ENCODE measurements at regions not wholly inside any gene's neighbourhood (a gene's known extent, or its start where the extent isn't known, plus 50 kb on each side); places are given as distances from the start of the nearest gene placed in this dataset.

DNA sequence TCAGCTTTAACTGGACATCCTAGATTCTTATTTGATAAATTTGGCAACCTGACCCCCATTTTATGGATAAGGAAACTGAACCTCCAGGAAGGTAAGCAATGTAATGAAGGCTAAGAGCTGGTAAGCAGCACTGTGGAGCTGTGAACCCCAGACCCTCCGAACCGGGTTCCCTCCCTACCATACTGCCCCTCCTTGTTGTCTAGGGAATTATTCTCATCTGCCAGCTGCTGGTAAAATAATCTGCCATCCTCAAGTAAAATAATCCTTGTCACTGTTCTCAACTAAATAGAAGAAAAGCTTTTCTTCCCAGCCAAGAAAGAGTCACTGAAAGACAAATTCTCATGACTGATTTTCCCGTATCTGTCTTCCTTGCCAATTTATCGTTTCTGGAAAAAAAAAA lies 55.8 kb upstream of the PRDX6 start:
- TF ChIP-seq, protein P1, sequence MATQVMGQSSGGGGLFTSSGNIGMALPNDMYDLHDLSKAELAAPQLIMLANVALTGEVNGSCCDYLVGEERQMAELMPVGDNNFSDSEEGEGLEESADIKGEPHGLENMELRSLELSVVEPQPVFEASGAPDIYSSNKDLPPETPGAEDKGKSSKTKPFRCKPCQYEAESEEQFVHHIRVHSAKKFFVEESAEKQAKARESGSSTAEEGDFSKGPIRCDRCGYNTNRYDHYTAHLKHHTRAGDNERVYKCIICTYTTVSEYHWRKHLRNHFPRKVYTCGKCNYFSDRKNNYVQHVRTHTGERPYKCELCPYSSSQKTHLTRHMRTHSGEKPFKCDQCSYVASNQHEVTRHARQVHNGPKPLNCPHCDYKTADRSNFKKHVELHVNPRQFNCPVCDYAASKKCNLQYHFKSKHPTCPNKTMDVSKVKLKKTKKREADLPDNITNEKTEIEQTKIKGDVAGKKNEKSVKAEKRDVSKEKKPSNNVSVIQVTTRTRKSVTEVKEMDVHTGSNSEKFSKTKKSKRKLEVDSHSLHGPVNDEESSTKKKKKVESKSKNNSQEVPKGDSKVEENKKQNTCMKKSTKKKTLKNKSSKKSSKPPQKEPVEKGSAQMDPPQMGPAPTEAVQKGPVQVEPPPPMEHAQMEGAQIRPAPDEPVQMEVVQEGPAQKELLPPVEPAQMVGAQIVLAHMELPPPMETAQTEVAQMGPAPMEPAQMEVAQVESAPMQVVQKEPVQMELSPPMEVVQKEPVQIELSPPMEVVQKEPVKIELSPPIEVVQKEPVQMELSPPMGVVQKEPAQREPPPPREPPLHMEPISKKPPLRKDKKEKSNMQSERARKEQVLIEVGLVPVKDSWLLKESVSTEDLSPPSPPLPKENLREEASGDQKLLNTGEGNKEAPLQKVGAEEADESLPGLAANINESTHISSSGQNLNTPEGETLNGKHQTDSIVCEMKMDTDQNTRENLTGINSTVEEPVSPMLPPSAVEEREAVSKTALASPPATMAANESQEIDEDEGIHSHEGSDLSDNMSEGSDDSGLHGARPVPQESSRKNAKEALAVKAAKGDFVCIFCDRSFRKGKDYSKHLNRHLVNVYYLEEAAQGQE (IDR thresholded peaks at IDR 0.05; ENCODE audit: insufficient replicate concordance, low read depth), result no peak
- TF ChIP-seq, protein P2, sequence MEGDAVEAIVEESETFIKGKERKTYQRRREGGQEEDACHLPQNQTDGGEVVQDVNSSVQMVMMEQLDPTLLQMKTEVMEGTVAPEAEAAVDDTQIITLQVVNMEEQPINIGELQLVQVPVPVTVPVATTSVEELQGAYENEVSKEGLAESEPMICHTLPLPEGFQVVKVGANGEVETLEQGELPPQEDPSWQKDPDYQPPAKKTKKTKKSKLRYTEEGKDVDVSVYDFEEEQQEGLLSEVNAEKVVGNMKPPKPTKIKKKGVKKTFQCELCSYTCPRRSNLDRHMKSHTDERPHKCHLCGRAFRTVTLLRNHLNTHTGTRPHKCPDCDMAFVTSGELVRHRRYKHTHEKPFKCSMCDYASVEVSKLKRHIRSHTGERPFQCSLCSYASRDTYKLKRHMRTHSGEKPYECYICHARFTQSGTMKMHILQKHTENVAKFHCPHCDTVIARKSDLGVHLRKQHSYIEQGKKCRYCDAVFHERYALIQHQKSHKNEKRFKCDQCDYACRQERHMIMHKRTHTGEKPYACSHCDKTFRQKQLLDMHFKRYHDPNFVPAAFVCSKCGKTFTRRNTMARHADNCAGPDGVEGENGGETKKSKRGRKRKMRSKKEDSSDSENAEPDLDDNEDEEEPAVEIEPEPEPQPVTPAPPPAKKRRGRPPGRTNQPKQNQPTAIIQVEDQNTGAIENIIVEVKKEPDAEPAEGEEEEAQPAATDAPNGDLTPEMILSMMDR (IDR thresholded peaks at IDR 0.05; ENCODE audit: insufficient read depth, low read length), result no peak
- TF ChIP-seq POLR2AphosphoS5 (IDR thresholded peaks at IDR 0.05; ENCODE audit: low read depth) (no peak), GABPA (IDR thresholded peaks at IDR 0.05; ENCODE audit: low read depth) (no peak), SPI1 (IDR thresholded peaks at IDR 0.05; ENCODE audit: borderline replicate concordance, low read depth) (no peak)
